BJ (cell line): ENCODE measurements at regions not wholly inside any gene's neighbourhood (a gene's known extent, or its start where the extent isn't known, plus 50 kb on each side); places are given as distances from the start of the nearest gene placed in this dataset.
"Not testable (repeated sequence)": the region's sequence is repeated elsewhere in the genome, so short reads cannot be mapped to it uniquely, and the experiment has no call there.

ENCODE experiments used
- CTCF ChIA-PET: fragments of 350-600 bp; formaldehyde crosslinking; extraction: SDS; loops from one replicate; lab custom pipeline; 2021; ENCODE audit warnings: antibody characterized with exemption, inconsistent platforms; lab: Yijun Ruan, JAX
- POLR2A ChIA-PET: fragments of 300-600 bp; sonication (Branson Sonifier 250); formaldehyde crosslinking; extraction: SDS; loops from one replicate; lab custom pipeline; 2021; ENCODE audit warnings: antibody characterized with exemption; lab: Charles Lee
- DNase-seq: peaks from one replicate; pipeline ENCODE4 v3.0.0-alpha.2; 2011; ENCODE audit warnings: low read depth
- H3K27me3 ChIP-seq: 2 replicates; pipeline ENCODE4 v1.6.0; 2011; ENCODE audit warnings: low read length; ENCODE audit not compliant: control insufficient read depth, insufficient read depth
- H3K36me3 ChIP-seq: 2 replicates; pipeline ENCODE4 v1.5.1; 2011; ENCODE audit warnings: low read length; ENCODE audit not compliant: control insufficient read depth, insufficient read depth
- H3K4me3 ChIP-seq: 2 replicates; pipeline ENCODE4 v1.5.1; 2011; ENCODE audit warnings: low read depth, mild to moderate bottlenecking, control low read depth, low read length
- TF ChIP-seq, protein P1 (sequence below): IDR thresholded peaks from 2 replicates; pipeline ENCODE4 v1.5.1; 2011; ENCODE audit warnings: low read depth, mild to moderate bottlenecking, control low read depth, inconsistent platforms, low read length, moderate library complexity; ENCODE audit not compliant: insufficient read depth

DNA sequence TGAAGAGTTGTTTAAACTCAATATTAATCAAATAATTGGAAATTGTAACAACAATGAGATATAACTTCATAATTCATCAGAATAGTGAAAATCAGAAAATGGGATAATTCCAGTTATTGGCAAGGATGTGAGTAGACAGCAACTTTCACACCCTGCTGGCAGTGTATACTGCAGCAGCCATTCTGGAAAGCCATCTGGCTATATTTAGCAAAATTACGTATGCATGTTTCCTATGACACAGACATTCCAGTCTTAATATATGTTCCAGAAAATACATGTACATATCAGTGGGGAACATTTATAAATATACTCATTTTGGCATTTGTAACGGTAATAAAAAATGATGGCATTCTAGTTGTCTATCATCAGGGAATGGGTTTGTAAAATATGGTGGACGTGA is 564.1 kb downstream of the GBE1 start:
- Histone ChIP-seq H3K27me3 (no peaks in the 10 kb centered on the region), H3K36me3 (no peaks in the 10 kb centered on the region), H3K4me3 (no peak overlapping the region)
- no peak for DNase-seq
- TF ChIP-seq, protein P1, sequence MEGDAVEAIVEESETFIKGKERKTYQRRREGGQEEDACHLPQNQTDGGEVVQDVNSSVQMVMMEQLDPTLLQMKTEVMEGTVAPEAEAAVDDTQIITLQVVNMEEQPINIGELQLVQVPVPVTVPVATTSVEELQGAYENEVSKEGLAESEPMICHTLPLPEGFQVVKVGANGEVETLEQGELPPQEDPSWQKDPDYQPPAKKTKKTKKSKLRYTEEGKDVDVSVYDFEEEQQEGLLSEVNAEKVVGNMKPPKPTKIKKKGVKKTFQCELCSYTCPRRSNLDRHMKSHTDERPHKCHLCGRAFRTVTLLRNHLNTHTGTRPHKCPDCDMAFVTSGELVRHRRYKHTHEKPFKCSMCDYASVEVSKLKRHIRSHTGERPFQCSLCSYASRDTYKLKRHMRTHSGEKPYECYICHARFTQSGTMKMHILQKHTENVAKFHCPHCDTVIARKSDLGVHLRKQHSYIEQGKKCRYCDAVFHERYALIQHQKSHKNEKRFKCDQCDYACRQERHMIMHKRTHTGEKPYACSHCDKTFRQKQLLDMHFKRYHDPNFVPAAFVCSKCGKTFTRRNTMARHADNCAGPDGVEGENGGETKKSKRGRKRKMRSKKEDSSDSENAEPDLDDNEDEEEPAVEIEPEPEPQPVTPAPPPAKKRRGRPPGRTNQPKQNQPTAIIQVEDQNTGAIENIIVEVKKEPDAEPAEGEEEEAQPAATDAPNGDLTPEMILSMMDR, result no peak
- POLR2A ChIA-PET, result no interaction called here
- CTCF ChIA-PET, result no interaction called here

DNA sequence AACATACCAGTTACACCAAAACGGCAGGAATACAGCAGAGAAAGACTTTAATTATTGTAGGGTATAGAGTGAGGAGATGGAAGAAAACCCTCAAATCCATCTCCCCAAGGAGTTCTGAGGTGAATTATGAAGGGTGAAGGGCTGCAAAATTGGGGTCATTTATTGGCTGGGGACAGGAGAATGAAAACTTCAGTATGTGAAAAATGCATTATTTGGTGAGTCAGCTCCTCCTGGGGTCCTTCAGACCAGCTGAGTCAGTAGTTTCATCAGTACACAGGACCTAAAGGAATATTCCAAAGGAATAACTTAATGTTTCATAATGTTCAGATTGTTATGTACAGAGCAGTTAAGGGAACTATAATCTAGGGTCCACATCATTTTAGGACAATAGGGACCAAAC is 566.0 kb downstream of the GBE1 start:
- TF ChIP-seq, protein P1, result no peak
- Histone ChIP-seq H3K4me3 (no peak overlapping the region), H3K27me3 (no peaks in the 10 kb centered on the region), H3K36me3 (no peaks in the 10 kb centered on the region)
- POLR2A ChIA-PET, result no interaction called here
- DNase-seq, result no peak
- CTCF ChIA-PET, result interaction anchor here (0.6 kb wide), 1 partner anchor 1652 kb away, joined by 3 read pairs; no protein-coding TSS in a partner anchor

DNA sequence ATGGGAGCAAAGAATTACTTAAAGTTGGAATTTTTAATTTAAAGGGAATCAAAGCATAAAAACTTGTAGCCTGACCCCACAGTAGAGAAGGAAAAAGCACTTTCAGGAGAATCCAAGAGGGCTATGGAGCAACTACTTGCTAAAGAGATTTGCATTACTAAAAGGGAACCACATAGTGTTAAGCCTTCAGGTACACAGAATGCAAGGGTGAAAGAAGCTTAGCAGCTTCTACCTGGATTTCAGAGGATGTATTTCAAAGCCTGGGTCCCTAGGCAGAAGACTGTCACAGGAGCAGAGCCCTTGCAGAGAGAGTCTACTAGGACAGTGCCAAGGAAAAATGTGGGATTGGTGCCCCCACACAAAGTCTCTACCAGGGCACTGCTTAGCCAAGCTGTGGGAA is 575.0 kb downstream of the GBE1 start:
- ChIA-PET POLR2A (no interaction called here), CTCF (no interaction called here)
- TF ChIP-seq, protein P1, result no peak

DNA sequence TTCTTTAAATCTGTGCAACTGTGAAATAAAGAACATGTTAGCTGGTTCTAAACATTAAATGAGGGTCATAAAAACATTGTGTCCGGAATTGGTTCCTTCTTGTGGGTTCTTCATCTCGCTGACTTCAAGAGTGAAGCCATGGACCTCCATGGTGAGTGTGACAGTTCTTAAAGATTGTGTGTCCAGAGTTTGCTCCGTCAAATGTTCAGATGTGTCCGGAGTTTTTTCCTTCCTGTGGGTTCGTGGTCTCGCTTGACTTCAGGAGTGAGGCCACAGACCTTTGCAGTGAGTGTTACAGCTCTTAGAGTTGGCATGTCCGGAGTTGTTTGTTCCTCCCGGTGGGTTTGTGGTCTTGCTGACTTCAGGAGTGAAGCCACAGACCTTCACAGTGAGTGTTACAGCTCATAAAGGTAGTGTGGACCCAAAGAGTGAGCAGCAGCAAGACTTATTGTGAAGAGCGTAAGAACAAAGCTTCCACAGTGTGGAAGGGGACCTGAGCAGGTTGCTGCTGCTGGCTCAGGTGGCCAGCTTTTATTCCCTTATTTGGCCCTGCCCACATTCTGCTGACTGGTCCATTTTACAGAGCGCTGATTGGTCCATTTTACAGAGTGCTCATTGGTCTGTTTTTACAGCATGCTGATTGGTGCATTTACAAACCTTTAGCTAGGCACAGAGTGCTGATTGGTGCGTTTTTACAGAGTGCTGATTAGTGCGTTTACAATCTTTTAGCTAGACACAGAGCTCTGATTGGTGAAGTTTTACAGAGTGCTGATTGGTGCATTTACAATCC is 579.2 kb downstream of the GBE1 start:
- POLR2A ChIA-PET, CTCF ChIA-PET, H3K4me3 ChIP-seq, DNase-seq, H3K27me3 ChIP-seq, H3K36me3 ChIP-seq: not testable (repeated sequence)

More for the DNA sequence above, 575.0 kb downstream of the GBE1 start:
- Histone ChIP-seq H3K27me3 (no peaks in the 10 kb centered on the region), H3K36me3 (no peaks in the 10 kb centered on the region), H3K4me3 (no peak overlapping the region)
- no peak for DNase-seq

DNA sequence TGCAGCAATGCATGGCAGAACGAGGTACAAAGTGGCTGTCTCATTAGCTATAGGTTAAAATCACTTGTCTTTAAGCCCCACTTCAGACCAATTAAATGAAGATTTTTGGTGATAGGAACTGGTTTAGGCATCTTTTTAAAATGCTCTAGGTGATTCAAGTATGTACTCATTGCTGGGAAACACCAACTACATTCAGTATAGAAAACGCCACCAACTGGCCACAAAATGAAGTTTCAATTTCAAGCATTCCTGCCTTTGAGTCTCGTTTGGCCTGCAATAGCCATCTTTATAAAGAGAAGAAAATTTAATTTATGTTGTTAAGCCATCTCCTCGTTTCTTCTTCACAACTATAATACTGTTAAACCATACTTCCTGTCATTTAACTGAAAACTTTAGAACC is 587.9 kb downstream of the GBE1 start:
- H3K36me3 ChIP-seq, result no peaks in the 10 kb centered on the region
- ChIA-PET POLR2A (no interaction called here), CTCF (no interaction called here)
- TF ChIP-seq, protein P1, result no peak
- H3K4me3 ChIP-seq, result no peak overlapping the region
- no peaks in the 10 kb centered on the region for H3K27me3 ChIP-seq
- DNase-seq, result no peak

DNA sequence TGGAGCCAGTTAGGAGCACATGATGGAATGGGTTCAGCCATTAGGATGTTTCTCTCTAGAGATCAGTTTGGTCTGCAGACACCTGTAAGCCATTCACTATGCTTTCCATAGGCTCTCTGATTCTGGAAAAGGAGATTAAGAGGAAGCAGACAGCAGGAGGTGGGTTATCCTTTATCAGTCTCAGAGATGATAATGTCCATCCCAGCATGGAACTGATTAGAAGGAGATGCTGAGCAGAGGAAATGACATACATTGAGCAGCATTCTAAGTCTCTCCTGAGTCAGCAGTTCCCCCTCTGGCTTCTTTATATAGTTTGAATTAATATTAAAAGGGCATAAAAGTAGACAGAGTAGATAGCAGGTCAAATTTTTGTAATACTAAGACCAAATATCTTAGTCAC is 591.1 kb downstream of the GBE1 start:
- DNase-seq, result no peak
- ChIA-PET CTCF (no interaction called here), POLR2A (no interaction called here)
- Histone ChIP-seq H3K36me3 (no peaks in the 10 kb centered on the region), H3K27me3 (no peaks in the 10 kb centered on the region), H3K4me3 (no peak overlapping the region)
- TF ChIP-seq, protein P1, result no peak
